Astrocyte (in vitro differentiated cells and primary cell): ENCODE measurements at regions not wholly inside any gene's neighbourhood (a gene's known extent, or its start where the extent isn't known, plus 50 kb on each side); places are given as distances from the start of the nearest gene placed in this dataset.

Experiments
- DNase-seq: peaks from one replicate; pipeline ENCODE4 v3.0.0-alpha.2; 2010; ENCODE audit warnings: low read depth
- FAIRE-seq: peaks from 2 replicates; lab custom pipeline; 2011; peaks lifted over from hg19 to GRCh38; lab: Jason Lieb, UNC
- H2AFZ ChIP-seq: 2 replicates; pipeline ENCODE4 v1.6.0; 2012; ENCODE audit warnings: low read depth, low read length, inconsistent platforms
- H3K27ac ChIP-seq: 2 replicates; pipeline ENCODE4 v1.5.1; 2011; ENCODE audit warnings: low read depth, low read length, inconsistent platforms
- H3K27me3 ChIP-seq: 2 replicates; pipeline ENCODE4 v1.6.0; 2011; ENCODE audit warnings: low read length, inconsistent platforms; ENCODE audit not compliant: insufficient read depth
- H3K36me3 ChIP-seq: 2 replicates; pipeline ENCODE4 v1.5.1; 2011; ENCODE audit warnings: low read length, inconsistent platforms; ENCODE audit not compliant: insufficient read depth
- H3K4me1 ChIP-seq: 2 replicates; pipeline ENCODE4 v1.5.1; 2011; ENCODE audit warnings: low read length, inconsistent platforms; ENCODE audit not compliant: insufficient read depth
- H3K4me2 ChIP-seq: 2 replicates; pipeline ENCODE4 v1.6.0; 2012; ENCODE audit warnings: low read length, inconsistent platforms
- H3K4me3 ChIP-seq: 2 replicates; pipeline ENCODE4 v1.5.1; 2011; ENCODE audit warnings: low read depth, mild to moderate bottlenecking, low read length, inconsistent platforms; ENCODE audit not compliant: insufficient read depth
- H3K79me2 ChIP-seq: 2 replicates; pipeline ENCODE4 v1.6.0; 2012; ENCODE audit warnings: mild to moderate bottlenecking, low read length, inconsistent platforms; ENCODE audit not compliant: insufficient read depth
- H3K9ac ChIP-seq: 2 replicates; pipeline ENCODE4 v1.6.0; 2012; ENCODE audit warnings: mild to moderate bottlenecking, low read length, inconsistent platforms
- H3K9me3 ChIP-seq: 2 replicates; pipeline ENCODE4 v1.5.1; 2012; ENCODE audit warnings: low read depth, mild to moderate bottlenecking, low read length, inconsistent platforms; ENCODE audit not compliant: insufficient read depth
- H4K20me1 ChIP-seq: 2 replicates; pipeline ENCODE4 v1.6.0; 2012; ENCODE audit warnings: low read length, inconsistent platforms; ENCODE audit not compliant: insufficient read depth
- H3K27ac Mint-ChIP-seq: one replicate; pipeline ENCODE4 v1.8.0; 2021; ENCODE audit warnings: mild to moderate bottlenecking, mixed read lengths; ENCODE audit not compliant: unreplicated experiment
- H3K27me3 Mint-ChIP-seq: one replicate; pipeline ENCODE4 v1.8.0; 2021; ENCODE audit warnings: low read depth, mixed read lengths; ENCODE audit not compliant: unreplicated experiment
- H3K36me3 Mint-ChIP-seq: one replicate; pipeline ENCODE4 v1.8.0; 2021; ENCODE audit warnings: low read depth, mixed read lengths; ENCODE audit not compliant: unreplicated experiment
- H3K4me1 Mint-ChIP-seq: one replicate; pipeline ENCODE4 v1.8.0; 2021; ENCODE audit warnings: low read depth, mixed read lengths; ENCODE audit not compliant: unreplicated experiment
- H3K4me3 Mint-ChIP-seq: one replicate; pipeline ENCODE4 v1.8.0; 2021; ENCODE audit warnings: mild to moderate bottlenecking, moderate library complexity, mixed read lengths; ENCODE audit not compliant: unreplicated experiment
- H3K9me3 Mint-ChIP-seq: one replicate; pipeline ENCODE4 v1.8.0; 2021; ENCODE audit warnings: mild to moderate bottlenecking, mixed read lengths; ENCODE audit not compliant: unreplicated experiment
- EZH2 ChIP-seq: IDR thresholded peaks from 2 replicates; pipeline ENCODE4 v1.6.1; 2012; ENCODE audit warnings: mild to moderate bottlenecking, low read length, inconsistent platforms; ENCODE audit not compliant: insufficient read depth
- TF ChIP-seq, protein P1 (sequence below): IDR thresholded peaks from 2 replicates; pipeline ENCODE4 v1.5.1; 2011; ENCODE audit warnings: low read depth, mild to moderate bottlenecking, inconsistent platforms, low read length, moderate library complexity; ENCODE audit not compliant: insufficient read depth

DNA sequence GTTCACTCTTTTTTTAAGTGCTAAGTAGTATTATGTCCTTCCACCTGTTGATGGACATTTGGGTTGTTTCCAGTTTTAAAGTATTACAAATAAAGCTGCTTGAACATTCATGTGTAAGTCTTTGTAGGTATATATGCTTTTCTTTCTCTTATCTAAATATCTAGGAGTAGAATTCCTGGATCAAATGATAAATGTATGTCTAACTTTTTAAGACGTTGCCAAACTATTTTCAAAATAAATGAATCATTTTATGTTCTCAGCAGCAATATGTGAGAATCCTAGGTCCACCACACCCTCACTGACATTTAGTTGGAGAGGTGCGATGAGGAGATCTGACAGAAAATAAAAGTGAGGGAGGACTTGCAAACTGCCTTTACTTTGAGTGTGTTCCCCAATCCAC lies 291.7 kb upstream of the UGT8 start:
- Histone ChIP-seq H4K20me1 (no peaks in the 10 kb centered on the region), H3K27ac (no peak overlapping the region), H3K4me2 (no peak overlapping the region), H3K4me3 (no peak overlapping the region), H2AFZ (no peak overlapping the region), H3K9ac (no peak overlapping the region), H3K4me1 (no peaks in the 10 kb centered on the region), H3K36me3 (no peaks in the 10 kb centered on the region), H3K79me2 (no peaks in the 10 kb centered on the region), H3K27me3 (no peaks in the 10 kb centered on the region), H3K9me3 (no peaks in the 10 kb centered on the region)
- FAIRE-seq (no peak), DNase-seq (no peak)
- Mint-ChIP-seq H3K27me3 (no peaks in the 10 kb centered on the region), H3K4me1 (no peaks in the 10 kb centered on the region), H3K27ac (no peak overlapping the region), H3K9me3 (no peaks in the 10 kb centered on the region), H3K36me3 (peaks cover 2% of the 10 kb centered on the region), H3K4me3 (no peak overlapping the region)
- no peak for TF ChIP-seq EZH2
- TF ChIP-seq, protein P1, sequence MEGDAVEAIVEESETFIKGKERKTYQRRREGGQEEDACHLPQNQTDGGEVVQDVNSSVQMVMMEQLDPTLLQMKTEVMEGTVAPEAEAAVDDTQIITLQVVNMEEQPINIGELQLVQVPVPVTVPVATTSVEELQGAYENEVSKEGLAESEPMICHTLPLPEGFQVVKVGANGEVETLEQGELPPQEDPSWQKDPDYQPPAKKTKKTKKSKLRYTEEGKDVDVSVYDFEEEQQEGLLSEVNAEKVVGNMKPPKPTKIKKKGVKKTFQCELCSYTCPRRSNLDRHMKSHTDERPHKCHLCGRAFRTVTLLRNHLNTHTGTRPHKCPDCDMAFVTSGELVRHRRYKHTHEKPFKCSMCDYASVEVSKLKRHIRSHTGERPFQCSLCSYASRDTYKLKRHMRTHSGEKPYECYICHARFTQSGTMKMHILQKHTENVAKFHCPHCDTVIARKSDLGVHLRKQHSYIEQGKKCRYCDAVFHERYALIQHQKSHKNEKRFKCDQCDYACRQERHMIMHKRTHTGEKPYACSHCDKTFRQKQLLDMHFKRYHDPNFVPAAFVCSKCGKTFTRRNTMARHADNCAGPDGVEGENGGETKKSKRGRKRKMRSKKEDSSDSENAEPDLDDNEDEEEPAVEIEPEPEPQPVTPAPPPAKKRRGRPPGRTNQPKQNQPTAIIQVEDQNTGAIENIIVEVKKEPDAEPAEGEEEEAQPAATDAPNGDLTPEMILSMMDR, result no peak

DNA sequence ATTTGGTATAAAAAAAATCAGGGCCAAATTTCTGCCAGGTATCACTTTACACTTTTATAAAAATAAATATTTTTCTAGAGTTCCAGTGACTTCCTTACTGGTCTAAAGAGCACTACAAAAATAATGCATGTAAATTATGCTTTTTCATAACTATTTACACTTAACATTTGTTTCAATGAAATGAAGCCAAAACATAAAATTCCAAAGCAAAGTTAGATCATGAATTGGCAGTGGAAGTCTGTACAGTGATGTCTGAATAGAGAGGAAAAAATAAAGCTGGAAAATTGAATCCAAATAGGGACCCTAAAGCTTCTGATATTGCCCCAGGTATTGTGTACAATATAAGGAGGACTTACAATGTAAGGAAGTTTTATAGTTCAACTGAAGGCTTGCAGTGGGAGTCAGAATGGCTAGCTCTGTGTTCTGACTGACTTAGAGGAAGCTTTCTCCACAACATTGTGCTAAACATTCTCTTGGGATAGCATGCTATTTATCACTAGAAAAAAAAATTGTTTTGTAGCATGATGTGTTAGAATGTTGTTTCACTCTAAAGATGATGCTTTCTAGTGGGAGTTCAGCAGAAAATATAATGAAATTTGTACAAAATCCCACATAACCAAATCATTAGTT lies 288.2 kb upstream of the UGT8 start:
- no peak overlapping the region for H2AFZ ChIP-seq
- no peak overlapping the region for H3K4me3 ChIP-seq
- no peak for TF ChIP-seq EZH2
- TF ChIP-seq, protein P1, result no peak
- H3K79me2 ChIP-seq, result no peaks in the 10 kb centered on the region
- H3K9me3 ChIP-seq, result no peaks in the 10 kb centered on the region
- no peaks in the 10 kb centered on the region for H3K27me3 ChIP-seq
- H3K27me3 Mint-ChIP-seq, result no peaks in the 10 kb centered on the region
- DNase-seq, result no peak
- H3K4me3 Mint-ChIP-seq, result no peak overlapping the region
- no peaks in the 10 kb centered on the region for H3K36me3 ChIP-seq
- no peak overlapping the region for H3K9ac ChIP-seq
- H3K36me3 Mint-ChIP-seq, result no peaks in the 10 kb centered on the region
- H3K27ac ChIP-seq, result no peak overlapping the region
- no peak overlapping the region for H3K4me2 ChIP-seq
- no peaks in the 10 kb centered on the region for H4K20me1 ChIP-seq
- no peak for FAIRE-seq
- no peaks in the 10 kb centered on the region for H3K4me1 Mint-ChIP-seq
- H3K27ac Mint-ChIP-seq, result no peak overlapping the region
- H3K9me3 Mint-ChIP-seq, result no peaks in the 10 kb centered on the region
- no peaks in the 10 kb centered on the region for H3K4me1 ChIP-seq

DNA sequence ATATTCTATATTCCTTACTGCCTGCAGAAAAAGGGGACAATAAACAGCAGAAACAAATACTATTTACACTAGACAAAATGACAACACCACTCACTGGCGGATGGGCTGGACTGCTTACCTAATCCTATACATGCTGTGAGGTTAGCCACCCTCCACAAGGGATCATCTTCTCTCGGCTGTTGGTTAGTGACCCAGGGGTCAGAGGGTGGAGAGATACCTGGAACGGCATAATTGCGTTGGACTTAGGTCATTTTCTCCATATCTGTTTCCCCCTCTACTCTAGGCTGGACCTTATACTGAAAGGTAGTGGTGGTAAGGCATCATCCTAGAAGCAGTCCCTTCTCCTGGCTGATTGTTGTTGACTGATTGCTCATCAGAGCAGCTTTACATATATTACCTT lies 286.8 kb upstream of the UGT8 start:
- Histone ChIP-seq H3K9ac (no peak overlapping the region), H3K4me3 (no peak overlapping the region), H3K4me2 (no peak overlapping the region), H3K9me3 (no peaks in the 10 kb centered on the region), H3K27me3 (no peaks in the 10 kb centered on the region), H3K79me2 (no peaks in the 10 kb centered on the region), H3K4me1 (no peaks in the 10 kb centered on the region), H2AFZ (no peak overlapping the region), H4K20me1 (no peaks in the 10 kb centered on the region), H3K36me3 (no peaks in the 10 kb centered on the region), H3K27ac (no peak overlapping the region)
- DNase-seq (no peak), FAIRE-seq (no peak)
- no peaks in the 10 kb centered on the region for H3K4me1 Mint-ChIP-seq
- H3K36me3 Mint-ChIP-seq, result no peaks in the 10 kb centered on the region
- no peaks in the 10 kb centered on the region for H3K9me3 Mint-ChIP-seq
- no peak overlapping the region for H3K4me3 Mint-ChIP-seq
- H3K27ac Mint-ChIP-seq, result no peak overlapping the region
- TF ChIP-seq, protein P1, result no peak
- no peak for TF ChIP-seq EZH2
- no peaks in the 10 kb centered on the region for H3K27me3 Mint-ChIP-seq
